SK-N-SH treated with all-trans-retinoic acid at 6 μM for 48 hours (cell line): ENCODE measurements at regions not wholly inside any gene's neighbourhood (a gene's known extent, or its start where the extent isn't known, plus 50 kb on each side); places are given as distances from the start of the nearest gene placed in this dataset.

ENCODE experiments used
- ARNTL ChIP-seq: fragments of 450-650 bp; formaldehyde crosslinking; IDR thresholded peaks from 2 replicates; pipeline ENCODE4 v1.5.0; 2020; ENCODE audit warnings: low read depth, mild to moderate bottlenecking, moderate library complexity, borderline replicate concordance
- BACH2 ChIP-seq: fragments of 250-450 bp; sonication (Bioruptor Pico); IDR thresholded peaks from 2 replicates; pipeline ENCODE4 v1.9.0; 2021; ENCODE audit warnings: mild to moderate bottlenecking, borderline replicate concordance
- OSR1 ChIP-seq: fragments of 250-450 bp; sonication (Bioruptor Pico); IDR thresholded peaks from 2 replicates; pipeline ENCODE4 v1.8.0; 2022; ENCODE audit warnings: moderate library complexity, mild to moderate bottlenecking, inconsistent platforms
- ZC3H10 ChIP-seq: fragments of 250-450 bp; sonication (Bioruptor Pico); IDR thresholded peaks from 2 replicates; pipeline ENCODE4 v1.5.1; 2021; ENCODE audit warnings: mild to moderate bottlenecking, moderate library complexity
- ZFP30 ChIP-seq: fragments of 450-650 bp; formaldehyde crosslinking; IDR thresholded peaks from 2 replicates; pipeline ENCODE4 v1.5.0; 2022; ENCODE audit warnings: mild to moderate bottlenecking, moderate library complexity
- ZNF565 ChIP-seq: fragments of 450-650 bp; formaldehyde crosslinking; conservative IDR thresholded peaks from 2 replicates; pipeline ENCODE4 v1.5.0; 2020; ENCODE audit warnings: low read depth, mild to moderate bottlenecking, moderate library complexity
- ZNF8 ChIP-seq: fragments of 450-650 bp; formaldehyde crosslinking; IDR thresholded peaks from 2 replicates; pipeline ENCODE4 v1.5.0; 2020; ENCODE audit warnings: mild to moderate bottlenecking, moderate library complexity
- TF ChIP-seq, protein P1 (sequence below): fragments of 250-450 bp; sonication (Bioruptor Pico); IDR thresholded peaks from 2 replicates; pipeline ENCODE4 v1.8.0; 2020; ENCODE audit warnings: mild to moderate bottlenecking, moderate library complexity, borderline replicate concordance
- TF ChIP-seq, protein P2 (sequence below): fragments of 250-450 bp; sonication (Bioruptor Pico); IDR thresholded peaks from 2 replicates; pipeline ENCODE4 v1.5.1; 2020; ENCODE audit warnings: low read depth, mild to moderate bottlenecking, moderate library complexity

DNA sequence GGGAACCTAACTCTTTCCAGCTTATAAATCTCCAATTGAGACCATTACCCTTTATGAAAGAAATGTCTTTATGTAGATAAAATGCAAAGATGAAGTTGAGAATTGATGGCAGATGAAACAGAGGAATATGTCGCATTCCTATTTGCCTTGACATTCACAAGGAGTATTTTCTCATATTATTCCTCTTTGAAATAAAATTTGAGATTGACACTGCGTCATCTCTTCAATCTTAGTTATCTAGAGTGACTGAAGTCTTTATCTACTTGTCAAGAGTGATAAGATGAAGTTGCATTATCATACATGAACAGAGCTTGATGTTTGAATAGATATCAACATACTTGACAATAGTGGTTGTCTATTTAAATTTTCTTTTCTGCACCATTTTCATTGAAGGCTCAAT, 574.4 kb upstream of the SOX9 start:
- TF ChIP-seq ZNF8 (CRISPR knock-in tag) (no peak), ZNF565 (CRISPR knock-in tag) (no peak), ZC3H10 (no peak), OSR1 (no peak), ZFP30 (no peak), BACH2 (CRISPR knock-in tag) (no peak), ARNTL (CRISPR knock-in tag) (no peak)
- TF ChIP-seq, protein P1, sequence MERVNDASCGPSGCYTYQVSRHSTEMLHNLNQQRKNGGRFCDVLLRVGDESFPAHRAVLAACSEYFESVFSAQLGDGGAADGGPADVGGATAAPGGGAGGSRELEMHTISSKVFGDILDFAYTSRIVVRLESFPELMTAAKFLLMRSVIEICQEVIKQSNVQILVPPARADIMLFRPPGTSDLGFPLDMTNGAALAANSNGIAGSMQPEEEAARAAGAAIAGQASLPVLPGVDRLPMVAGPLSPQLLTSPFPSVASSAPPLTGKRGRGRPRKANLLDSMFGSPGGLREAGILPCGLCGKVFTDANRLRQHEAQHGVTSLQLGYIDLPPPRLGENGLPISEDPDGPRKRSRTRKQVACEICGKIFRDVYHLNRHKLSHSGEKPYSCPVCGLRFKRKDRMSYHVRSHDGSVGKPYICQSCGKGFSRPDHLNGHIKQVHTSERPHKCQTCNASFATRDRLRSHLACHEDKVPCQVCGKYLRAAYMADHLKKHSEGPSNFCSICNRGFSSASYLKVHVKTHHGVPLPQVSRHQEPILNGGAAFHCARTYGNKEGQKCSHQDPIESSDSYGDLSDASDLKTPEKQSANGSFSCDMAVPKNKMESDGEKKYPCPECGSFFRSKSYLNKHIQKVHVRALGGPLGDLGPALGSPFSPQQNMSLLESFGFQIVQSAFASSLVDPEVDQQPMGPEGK = no peak
- TF ChIP-seq, protein P2, sequence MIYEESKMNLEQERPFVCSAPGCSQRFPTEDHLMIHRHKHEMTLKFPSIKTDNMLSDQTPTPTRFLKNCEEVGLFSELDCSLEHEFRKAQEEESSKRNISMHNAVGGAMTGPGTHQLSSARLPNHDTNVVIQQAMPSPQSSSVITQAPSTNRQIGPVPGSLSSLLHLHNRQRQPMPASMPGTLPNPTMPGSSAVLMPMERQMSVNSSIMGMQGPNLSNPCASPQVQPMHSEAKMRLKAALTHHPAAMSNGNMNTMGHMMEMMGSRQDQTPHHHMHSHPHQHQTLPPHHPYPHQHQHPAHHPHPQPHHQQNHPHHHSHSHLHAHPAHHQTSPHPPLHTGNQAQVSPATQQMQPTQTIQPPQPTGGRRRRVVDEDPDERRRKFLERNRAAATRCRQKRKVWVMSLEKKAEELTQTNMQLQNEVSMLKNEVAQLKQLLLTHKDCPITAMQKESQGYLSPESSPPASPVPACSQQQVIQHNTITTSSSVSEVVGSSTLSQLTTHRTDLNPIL (CRISPR knock-in tag) = no peak
